GM12878 (cell line): ENCODE measurements at regions not wholly inside any gene's neighbourhood (a gene's known extent, or its start where the extent isn't known, plus 50 kb on each side); places are given as distances from the start of the nearest gene placed in this dataset.

Experiments used
- ATAC-seq: fragments of 200-7000 bp; cut with Tn5 transposase; 3 replicates; pipeline ENCODE4 v1.9.1; 2020; ENCODE audit warnings: mild to moderate bottlenecking, moderate library complexity
- BruUV-seq: library from RNA; stranded (reverse); fragments of 400-500 nt; replicated peaks from 2 replicates; lab custom pipeline; 2021; lab: Mats Ljungman, UMichigan
- CTCF ChIA-PET: fragments of 300-600 bp; sonication (Branson Sonifier 250); formaldehyde crosslinking; extraction: SDS; loops from one replicate; lab custom pipeline; 2021; ENCODE audit warnings: inconsistent platforms; lab: Yijun Ruan, JAX
- POLR2A ChIA-PET: fragments of 350-600 bp; formaldehyde crosslinking; extraction: SDS; loops from one replicate; lab custom pipeline; 2021; ENCODE audit warnings: inconsistent platforms; lab: Charles Lee
- RAD21 ChIA-PET: fragments of 300-600 bp; sonication (Branson Sonifier 250); formaldehyde crosslinking; loops from one replicate; lab custom pipeline; 2023; ENCODE audit warnings: antibody characterized with exemption; ENCODE audit not compliant: unreplicated experiment; lab: Charles Lee
- SMC1A ChIA-PET: fragments of 300-600 bp; sonication (Branson Sonifier 250); formaldehyde crosslinking; loops from one replicate; lab custom pipeline; 2023; ENCODE audit not compliant: unreplicated experiment, uncharacterized antibody; lab: Charles Lee
- DNase-seq: peaks from one replicate; pipeline ENCODE4 v3.0.0-alpha.2; 2011; ENCODE audit warnings: low read depth, low spot score
- FAIRE-seq: peaks from 3 replicates; lab custom pipeline; 2011; peaks lifted over from hg19 to GRCh38; lab: Jason Lieb, UNC
- H2AFZ ChIP-seq: 2 replicates; pipeline ENCODE4 v1.6.0; 2011; ENCODE audit warnings: low read depth, low read length, control low read depth; ENCODE audit not compliant: control insufficient read depth
- H3K27ac ChIP-seq: 2 replicates; pipeline ENCODE4 v1.5.1; 2011; ENCODE audit warnings: control low read depth; ENCODE audit not compliant: control insufficient read depth, insufficient read depth
- H3K27me3 ChIP-seq, 2 experiments: replicated peaks in 1 of 2; 2 replicates each; pipeline versions ENCODE4 v1.6.0 to v1.6.1; 2011; ENCODE audit warnings: low read length in 1 of 2; ENCODE audit not compliant: control insufficient read depth in 2 of 2, insufficient read depth in 2 of 2
- H3K36me3 ChIP-seq, 2 experiments: 2 replicates each; pipeline ENCODE4 v1.5.1; 2011; ENCODE audit warnings: low read length in 1 of 2; ENCODE audit not compliant: control insufficient read depth in 2 of 2, insufficient read depth in 2 of 2
- H3K4me1 ChIP-seq: 2 replicates; pipeline ENCODE4 v1.6.1; 2011; ENCODE audit warnings: mild to moderate bottlenecking, low read length, moderate library complexity, mixed read lengths; ENCODE audit not compliant: control insufficient read depth, insufficient read depth
- H3K4me2 ChIP-seq: 2 replicates; pipeline ENCODE4 v1.6.0; 2011; ENCODE audit warnings: control low read depth; ENCODE audit not compliant: control insufficient read depth, insufficient read depth
- H3K4me3 ChIP-seq: fragments of 200-600 bp; sonication (generic); 2 replicates; pipeline ENCODE4 v1.5.1; 2016
- H3K79me2 ChIP-seq: 2 replicates; pipeline ENCODE4 v1.6.0; 2011; ENCODE audit warnings: low read length; ENCODE audit not compliant: control insufficient read depth, insufficient read depth
- H3K9ac ChIP-seq: 2 replicates; pipeline ENCODE4 v1.8.0; 2011; ENCODE audit warnings: low read length, control low read depth, mixed read lengths; ENCODE audit not compliant: control insufficient read depth, insufficient read depth
- H3K9me3 ChIP-seq: replicated peaks from 3 replicates; pipeline ENCODE4 v1.5.1; 2011; ENCODE audit warnings: mild to moderate bottlenecking, low read length; ENCODE audit not compliant: control insufficient read depth, insufficient read depth
- H4K20me1 ChIP-seq: 2 replicates; pipeline ENCODE4 v1.6.0; 2011; ENCODE audit not compliant: control insufficient read depth, insufficient read depth
- CHD2 ChIP-seq: IDR thresholded peaks from 2 replicates; pipeline ENCODE4 v1.6.1; 2011; ENCODE audit warnings: low read depth, low read length, improper control_type of control experiment, borderline replicate concordance
- FOXM1 ChIP-seq: IDR thresholded peaks from 2 replicates; pipeline ENCODE4 v1.6.1; 2012; ENCODE audit warnings: low read depth, mild to moderate bottlenecking, inconsistent platforms, low read length, moderate library complexity
- JUNB ChIP-seq: IDR thresholded peaks from 2 replicates; pipeline ENCODE4 v1.6.1; 2016; ENCODE audit warnings: antibody characterized with exemption, mild to moderate bottlenecking
- PBX3 ChIP-seq: IDR thresholded peaks from 2 replicates; pipeline ENCODE4 v1.6.1; 2011; ENCODE audit warnings: mild to moderate bottlenecking, low read depth, low read length, moderate library complexity; ENCODE audit not compliant: insufficient replicate concordance
- SPI1 ChIP-seq: IDR thresholded peaks from 2 replicates; pipeline ENCODE4 v1.6.1; 2011; ENCODE audit warnings: low read depth, mild to moderate bottlenecking, low read length, moderate library complexity, borderline replicate concordance; ENCODE audit not compliant: insufficient read depth
- TARDBP ChIP-seq: IDR thresholded peaks from 2 replicates; pipeline ENCODE4 v1.6.1; 2016; ENCODE audit warnings: borderline replicate concordance
- WGBS: methylation state at CpG from one replicate; pipeline ENCODE4 v1.1.6; 2016; ENCODE audit warnings: low lambda C conversion rate; ENCODE audit not compliant: insufficient replicate concordance, insufficient coverage; ENCODE audit errors: missing lambda C conversion rate; 5-methylcytosine and 5-hydroxymethylcytosine counted together
- in situ Hi-C: fragments of 300-500 bp; cut with MboI; formaldehyde crosslinking; loops from 9 replicates; pipeline ENCODE4 v1.14.3; 2018; ENCODE audit warnings: mixed read lengths
- intact Hi-C: fragments of 100-400 bp; cut with micrococcal nuclease; formaldehyde crosslinking; loops from one replicate; pipeline ENCODE4 v1.14.2; 2022; ENCODE audit not compliant: unreplicated experiment
- TF ChIP-seq, protein P1 (sequence below): IDR thresholded peaks from 2 replicates; pipeline ENCODE4 v1.6.1; 2012; ENCODE audit warnings: low read depth, low read length, improper control_type of control experiment
- TF ChIP-seq, protein P2 (sequence below): fragments of 450-650 bp; formaldehyde crosslinking; IDR thresholded peaks from 2 replicates; pipeline ENCODE4 v1.4.0; 2020; ENCODE audit warnings: mild to moderate bottlenecking, moderate library complexity

GRCh38 chr11:90912631-90913030 lies 689.8 kb upstream of the CHORDC1 start (continued):
- no peak for TF ChIP-seq FOXM1
- no peak for TF ChIP-seq SPI1
- TF ChIP-seq, protein P1, sequence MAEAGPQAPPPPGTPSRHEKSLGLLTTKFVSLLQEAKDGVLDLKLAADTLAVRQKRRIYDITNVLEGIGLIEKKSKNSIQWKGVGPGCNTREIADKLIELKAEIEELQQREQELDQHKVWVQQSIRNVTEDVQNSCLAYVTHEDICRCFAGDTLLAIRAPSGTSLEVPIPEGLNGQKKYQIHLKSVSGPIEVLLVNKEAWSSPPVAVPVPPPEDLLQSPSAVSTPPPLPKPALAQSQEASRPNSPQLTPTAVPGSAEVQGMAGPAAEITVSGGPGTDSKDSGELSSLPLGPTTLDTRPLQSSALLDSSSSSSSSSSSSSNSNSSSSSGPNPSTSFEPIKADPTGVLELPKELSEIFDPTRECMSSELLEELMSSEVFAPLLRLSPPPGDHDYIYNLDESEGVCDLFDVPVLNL, result no peak
- TF ChIP-seq CHD2, result no peak
- TF ChIP-seq, protein P2, sequence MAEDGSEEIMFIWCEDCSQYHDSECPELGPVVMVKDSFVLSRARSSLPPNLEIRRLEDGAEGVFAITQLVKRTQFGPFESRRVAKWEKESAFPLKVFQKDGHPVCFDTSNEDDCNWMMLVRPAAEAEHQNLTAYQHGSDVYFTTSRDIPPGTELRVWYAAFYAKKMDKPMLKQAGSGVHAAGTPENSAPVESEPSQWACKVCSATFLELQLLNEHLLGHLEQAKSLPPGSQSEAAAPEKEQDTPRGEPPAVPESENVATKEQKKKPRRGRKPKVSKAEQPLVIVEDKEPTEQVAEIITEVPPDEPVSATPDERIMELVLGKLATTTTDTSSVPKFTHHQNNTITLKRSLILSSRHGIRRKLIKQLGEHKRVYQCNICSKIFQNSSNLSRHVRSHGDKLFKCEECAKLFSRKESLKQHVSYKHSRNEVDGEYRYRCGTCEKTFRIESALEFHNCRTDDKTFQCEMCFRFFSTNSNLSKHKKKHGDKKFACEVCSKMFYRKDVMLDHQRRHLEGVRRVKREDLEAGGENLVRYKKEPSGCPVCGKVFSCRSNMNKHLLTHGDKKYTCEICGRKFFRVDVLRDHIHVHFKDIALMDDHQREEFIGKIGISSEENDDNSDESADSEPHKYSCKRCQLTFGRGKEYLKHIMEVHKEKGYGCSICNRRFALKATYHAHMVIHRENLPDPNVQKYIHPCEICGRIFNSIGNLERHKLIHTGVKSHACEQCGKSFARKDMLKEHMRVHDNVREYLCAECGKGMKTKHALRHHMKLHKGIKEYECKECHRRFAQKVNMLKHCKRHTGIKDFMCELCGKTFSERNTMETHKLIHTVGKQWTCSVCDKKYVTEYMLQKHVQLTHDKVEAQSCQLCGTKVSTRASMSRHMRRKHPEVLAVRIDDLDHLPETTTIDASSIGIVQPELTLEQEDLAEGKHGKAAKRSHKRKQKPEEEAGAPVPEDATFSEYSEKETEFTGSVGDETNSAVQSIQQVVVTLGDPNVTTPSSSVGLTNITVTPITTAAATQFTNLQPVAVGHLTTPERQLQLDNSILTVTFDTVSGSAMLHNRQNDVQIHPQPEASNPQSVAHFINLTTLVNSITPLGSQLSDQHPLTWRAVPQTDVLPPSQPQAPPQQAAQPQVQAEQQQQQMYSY (CRISPR knock-in tag), result no peak
- TF ChIP-seq, all 136 proteins: peak for 0

DNA sequence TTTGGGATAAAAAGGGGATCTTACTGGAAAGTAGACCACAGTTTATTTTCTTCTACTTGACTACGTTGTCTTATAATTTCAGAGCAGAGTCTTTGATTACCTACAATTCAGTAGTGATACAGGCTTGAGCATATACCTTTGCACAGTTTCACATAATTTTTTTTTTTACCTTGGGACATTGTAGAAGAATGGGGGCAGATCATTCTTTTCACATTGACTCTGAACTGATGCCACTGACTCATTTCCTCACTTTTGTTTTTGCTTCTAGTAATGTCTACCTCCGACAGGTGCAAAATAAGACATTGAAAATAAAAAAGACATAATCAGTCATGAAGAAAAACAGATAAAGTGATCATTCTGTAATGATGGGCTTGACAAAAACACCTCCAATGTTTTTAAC lies 688.3 kb upstream of the CHORDC1 start:
- ATAC-seq, result peak; percentile 17; the same call in 1 of the 3 replicates
- SMC1A ChIA-PET, result no interaction called here
- H3K79me2 ChIP-seq, result no peaks in the 10 kb centered on the region
- no peaks in the 10 kb centered on the region for H3K4me1 ChIP-seq
- H4K20me1 ChIP-seq, result no peaks in the 10 kb centered on the region
- no peak for DNase-seq
- no peak overlapping the region for H3K27ac ChIP-seq
- FAIRE-seq, result no peak
- no peaks in the 10 kb centered on the region for H3K36me3 ChIP-seq
- H3K4me2 ChIP-seq, result no peak overlapping the region
- no TSS peak for BruUV-seq
- 19% methylated on average over 2 of the region's 2 CpGs for WGBS
- intact Hi-C loops, result no loop called here
- H3K27me3 ChIP-seq, result no peaks in the 10 kb centered on the region; a peak in 1 of 4 replicates
- TF ChIP-seq TARDBP, result no peak
- no peak for TF ChIP-seq PBX3
- no peak for TF ChIP-seq CHD2
- 0 out of 2 replicates have a peak, but pooled peaks have one; percentile 26 for TF ChIP-seq JUNB
- TF ChIP-seq, all 136 proteins: peak for 1
- POLR2A ChIA-PET, result no interaction called here
- H2AFZ ChIP-seq, result no peak overlapping the region
- RAD21 ChIA-PET, result no interaction called here
- no peaks in the 10 kb centered on the region for H3K9me3 ChIP-seq
- in situ Hi-C loops, result no loop called here
- CTCF ChIA-PET, result no interaction called here
- H3K9ac ChIP-seq, result no peak overlapping the region
- H3K4me3 ChIP-seq, result no peak overlapping the region
